ENCODE measurements at regions not wholly inside any gene's neighbourhood (a gene's known extent, or its start where the extent isn't known, plus 50 kb on each side); places are given as distances from the start of the nearest gene placed in this dataset.

- TF ChIP-seq CHD7 (IDR thresholded peaks at IDR 0.05; ENCODE audit: insufficient replicate concordance, low read length) (no peak), CREB1 (IDR thresholded peaks at IDR 0.05) (no peak)
Measured at GRCh38 chr16:88282564-88283395, 100.0 kb upstream of the ZNF469 start (continued).

All from H1 (cell line).